HepG2 (cell line): ENCODE measurements at regions not wholly inside any gene's neighbourhood (a gene's known extent, or its start where the extent isn't known, plus 50 kb on each side); places are given as distances from the start of the nearest gene placed in this dataset.

Experiments used
- CREB1 ChIP-seq, 2 experiments: fragments of 450-650 bp in 1 of 2; IDR thresholded peaks; 2 replicates each; pipeline ENCODE4 v1.6.1; 2016 to 2017; ENCODE audit warnings: control low read depth in 1 of 2, mild to moderate bottlenecking in 1 of 2, missing compliant biosample characterization in 1 of 2, missing genetic modification characterization in 1 of 2
- CTCF ChIP-seq: sonication (generic); formaldehyde crosslinking; IDR thresholded peaks from 2 replicates; pipeline ENCODE4 v1.5.0; 2020; ENCODE audit warnings: mild to moderate bottlenecking, missing genetic modification reagents, moderate library complexity
- GPN1 ChIP-seq: sonication (generic); formaldehyde crosslinking; IDR thresholded peaks from 2 replicates; pipeline ENCODE4 v1.5.1; 2020; ENCODE audit warnings: missing genetic modification reagents, borderline replicate concordance
- NCOR1 ChIP-seq: fragments of 200-600 bp; sonication (generic); IDR thresholded peaks from 2 replicates; pipeline ENCODE4 v1.7.0; 2017; ENCODE audit warnings: antibody characterized with exemption, low read length, borderline replicate concordance
- POLR2A ChIP-seq, 2 experiments: IDR thresholded peaks; 2 replicates each; pipeline ENCODE4 v1.6.1; 2011; ENCODE audit warnings: low read depth in 2 of 2, low read length in 2 of 2, mild to moderate bottlenecking in 1 of 2, moderate library complexity in 1 of 2; ENCODE audit not compliant: insufficient read depth in 1 of 2
- SKI ChIP-seq: fragments of 450-650 bp; IDR thresholded peaks from one replicate; pipeline ENCODE4 v1.6.1; 2018; ENCODE audit warnings: mild to moderate bottlenecking; ENCODE audit not compliant: partially characterized antibody
- SP1 ChIP-seq, 2 experiments: fragments of 450-650 bp in 1 of 2; sonication (generic) in 1 of 2; formaldehyde crosslinking in 1 of 2; IDR thresholded peaks; 2 replicates each; pipeline versions ENCODE4 v1.4.0 to v1.6.1; 2016 to 2020; ENCODE audit warnings: missing genetic modification reagents in 1 of 2
- SUZ12 ChIP-seq: fragments of 150-350 bp; IDR thresholded peaks from 2 replicates; pipeline ENCODE4 v1.6.1; 2014; ENCODE audit warnings: low read depth, low read length
- ZKSCAN8 ChIP-seq: IDR thresholded peaks from 2 replicates; pipeline ENCODE4 v1.6.1; 2016; ENCODE audit warnings: borderline replicate concordance, missing genetic modification reagents, missing compliant biosample characterization
- ZNF280B ChIP-seq: sonication (generic); formaldehyde crosslinking; IDR thresholded peaks from 2 replicates; pipeline ENCODE4 v1.5.0; 2020; ENCODE audit warnings: missing genetic modification reagents, mild to moderate bottlenecking, borderline replicate concordance
- ZNF335 ChIP-seq: sonication (generic); formaldehyde crosslinking; IDR thresholded peaks from 2 replicates; pipeline ENCODE4 v1.4.0; 2020; ENCODE audit warnings: missing genetic modification reagents
- ZNF644 ChIP-seq: IDR thresholded peaks from 2 replicates; pipeline ENCODE4 v1.6.1; 2016; ENCODE audit warnings: low read depth

- TF ChIP-seq NCOR1 (no peak), GPN1 (CRISPR knock-in tag) (no peak), ZKSCAN8 (CRISPR knock-in tag) (no peak), SP1 (IDR thresholded peaks at IDR 0.05) (no peak), SP1 (CRISPR knock-in tag; IDR thresholded peaks at IDR 0.05) (no peak), CREB1 (IDR thresholded peaks at IDR 0.05) (no peak), CREB1 (CRISPR knock-in tag; IDR thresholded peaks at IDR 0.05) (no peak), CTCF (CRISPR knock-in tag) (no peak), ZNF335 (no peak), ZNF644 (CRISPR knock-in tag) (no peak), SKI (no peak), SUZ12 (no peak), POLR2A (IDR thresholded peaks at IDR 0.05; ENCODE audit: insufficient read depth in 1 of 2, low read depth in 2 of 2, low read length in 2 of 2) (no peak), ZNF280B (CRISPR knock-in tag) (no peak)
Observed at GRCh38 chr2:82279367-82279766, 1974.8 kb upstream of the LRRTM1 start.
